Mesenchymal stem cell (in vitro differentiated cells and primary cell): ENCODE measurements at regions not wholly inside any gene's neighbourhood (a gene's known extent, or its start where the extent isn't known, plus 50 kb on each side); places are given as distances from the start of the nearest gene placed in this dataset.
"Not testable (repeated sequence)": the region's sequence is repeated elsewhere in the genome, so short reads cannot be mapped to it uniquely, and the experiment has no call there.

Experiments used
- DNase-seq: peaks from one replicate; pipeline ENCODE4 v3.0.0-alpha.2; 2013
- H2AFZ ChIP-seq: one replicate; pipeline ENCODE4 v1.6.1; 2013; ENCODE audit warnings: low read depth, mild to moderate bottlenecking, control low read depth, inconsistent platforms, low read length, moderate library complexity
- H2AK5ac ChIP-seq: 2 replicates; pipeline ENCODE4 v1.6.1; 2013; ENCODE audit warnings: low read length, moderate library complexity, mild to moderate bottlenecking, inconsistent platforms; ENCODE audit not compliant: severe bottlenecking
- H2BK120ac ChIP-seq: one replicate; pipeline ENCODE4 v1.6.1; 2013; ENCODE audit warnings: low read depth, mild to moderate bottlenecking, inconsistent platforms, low read length, moderate library complexity
- H2BK12ac ChIP-seq, 2 experiments: one replicate each; pipeline ENCODE4 v1.6.1; 2013; ENCODE audit warnings: inconsistent platforms in 2 of 2, low read length in 2 of 2, mild to moderate bottlenecking in 2 of 2, moderate library complexity in 2 of 2, control low read depth in 1 of 2
- H2BK15ac ChIP-seq: one replicate; pipeline ENCODE4 v1.6.1; 2013; ENCODE audit warnings: mild to moderate bottlenecking, low read depth, inconsistent platforms; ENCODE audit not compliant: poor library complexity, severe bottlenecking
- H2BK5ac ChIP-seq: 2 replicates; pipeline ENCODE4 v1.6.1; 2013; ENCODE audit warnings: low read depth, mild to moderate bottlenecking, low read length, control low read depth, inconsistent platforms; ENCODE audit not compliant: poor library complexity, severe bottlenecking
- H3K14ac ChIP-seq, 2 experiments: one replicate each; pipeline ENCODE4 v1.6.1; 2013; ENCODE audit warnings: inconsistent platforms in 2 of 2, low read length in 2 of 2, control low read depth in 1 of 2, mild to moderate bottlenecking in 1 of 2, moderate library complexity in 1 of 2
- H3K18ac ChIP-seq, 2 experiments: one replicate each; pipeline ENCODE4 v1.6.1; 2013; ENCODE audit warnings: inconsistent platforms in 2 of 2, low read length in 2 of 2, control low read depth in 1 of 2, low read depth in 1 of 2, mild to moderate bottlenecking in 1 of 2
- H3K23ac ChIP-seq, 2 experiments: one replicate each; pipeline ENCODE4 v1.6.1; 2013; ENCODE audit warnings: inconsistent platforms in 2 of 2, low read length in 2 of 2, mild to moderate bottlenecking in 2 of 2, moderate library complexity in 2 of 2, control low read depth in 1 of 2
- H3K27ac ChIP-seq: 2 replicates; pipeline ENCODE4 v1.5.1; 2013; ENCODE audit warnings: mild to moderate bottlenecking, moderate library complexity, low read length, control low read depth, inconsistent platforms; ENCODE audit not compliant: poor library complexity, severe bottlenecking
- H3K27me3 ChIP-seq, 2 experiments: 2 replicates each; pipeline versions ENCODE4 v1.6.1 to v1.7.0; 2013; ENCODE audit warnings: low read length in 2 of 2, mild to moderate bottlenecking in 2 of 2, moderate library complexity in 2 of 2, control low read depth in 1 of 2, inconsistent platforms in 1 of 2; ENCODE audit not compliant: control insufficient read depth in 1 of 2, insufficient read depth in 1 of 2
- H3K36me3 ChIP-seq, 2 experiments: 2 replicates each; pipeline versions ENCODE4 v1.6.1 to v1.7.0; 2013; ENCODE audit warnings: low read length in 2 of 2, control low read depth in 1 of 2, inconsistent platforms in 1 of 2, low read depth in 1 of 2, mild to moderate bottlenecking in 1 of 2; ENCODE audit not compliant: insufficient read depth in 2 of 2, control insufficient read depth in 1 of 2
- H3K4ac ChIP-seq, 2 experiments: one replicate each; pipeline ENCODE4 v1.6.1; 2013; ENCODE audit warnings: inconsistent platforms in 2 of 2, low read length in 2 of 2, mild to moderate bottlenecking in 2 of 2, moderate library complexity in 2 of 2, control low read depth in 1 of 2, low read depth in 1 of 2
- H3K4me1 ChIP-seq: 2 replicates; pipeline ENCODE4 v1.6.1; 2013; ENCODE audit warnings: low read depth, low read length, control low read depth; ENCODE audit not compliant: control insufficient read depth, insufficient read depth
- H3K4me2 ChIP-seq: 2 replicates; pipeline ENCODE4 v1.6.1; 2013; ENCODE audit warnings: low read length, mild to moderate bottlenecking, inconsistent platforms; ENCODE audit not compliant: poor library complexity, severe bottlenecking
- H3K4me3 ChIP-seq, 2 experiments: 2 replicates each; pipeline versions ENCODE4 v1.5.1 to v1.7.0; 2013; ENCODE audit warnings: low read length in 2 of 2, mild to moderate bottlenecking in 2 of 2, control low read depth in 1 of 2, low read depth in 1 of 2; ENCODE audit not compliant: insufficient read depth in 1 of 2
- H3K79me1 ChIP-seq: replicated peaks from 2 replicates; pipeline ENCODE4 v1.6.1; 2013; ENCODE audit warnings: mild to moderate bottlenecking, control low read depth, low read length, inconsistent platforms; ENCODE audit not compliant: poor library complexity, severe bottlenecking
- H3K9ac ChIP-seq: 2 replicates; pipeline ENCODE4 v1.7.0; 2013; ENCODE audit warnings: mild to moderate bottlenecking, low read length, moderate library complexity
- H3K9me3 ChIP-seq: 2 replicates; pipeline ENCODE4 v1.7.0; 2013; ENCODE audit warnings: mild to moderate bottlenecking, low read length; ENCODE audit not compliant: control insufficient read depth
- H4K8ac ChIP-seq: one replicate; pipeline ENCODE4 v1.6.1; 2013; ENCODE audit warnings: inconsistent platforms, mild to moderate bottlenecking, low read length, moderate library complexity
- H4K91ac ChIP-seq: one replicate; pipeline ENCODE4 v1.6.1; 2013; ENCODE audit warnings: mild to moderate bottlenecking, low read length, inconsistent platforms
- WGBS: methylation state at CpG from one replicate; pipeline ENCODE4 v1.1.7; 2013; ENCODE audit warnings: mixed read lengths; 5-methylcytosine and 5-hydroxymethylcytosine counted together

DNA sequence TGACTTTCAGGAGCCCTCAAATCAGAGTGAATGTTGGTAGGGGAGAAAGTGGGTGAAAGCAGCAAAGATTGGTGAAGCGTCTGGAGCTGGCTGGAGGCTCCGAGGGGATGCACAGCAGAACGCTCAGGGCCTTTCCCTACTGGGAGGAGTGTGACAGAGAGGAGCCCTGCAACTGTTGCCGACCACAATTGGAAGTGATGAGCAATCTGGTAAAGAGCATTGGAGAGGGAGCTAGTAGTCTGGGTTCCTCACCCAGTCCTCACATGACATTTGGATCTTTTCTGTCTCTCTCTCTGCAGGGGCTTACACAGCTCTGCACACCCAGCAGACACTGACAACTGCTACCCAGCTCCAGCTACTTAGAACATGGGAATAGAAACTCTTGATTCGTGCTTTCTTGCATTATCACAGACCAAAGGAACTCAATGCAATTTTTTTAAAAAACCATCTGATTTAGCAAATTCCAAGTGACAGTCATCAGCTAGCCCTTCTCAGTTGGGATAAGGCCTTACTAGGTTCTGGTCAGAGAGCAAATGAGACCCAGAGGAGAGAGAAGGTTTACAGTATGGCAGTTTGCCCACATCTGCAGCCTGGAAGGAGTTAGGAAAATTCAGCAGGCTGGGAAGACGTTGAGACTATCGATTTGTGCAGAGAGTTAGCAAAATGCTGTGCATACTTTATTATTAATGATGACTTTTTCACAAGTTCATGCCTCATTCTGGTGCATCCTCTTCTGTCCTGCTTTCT, 278.0 kb upstream of the PLET1 start:
- Histone ChIP-seq H2AK5ac (no peak overlapping the region), H4K8ac (no peak overlapping the region), H3K14ac (no peak overlapping the region), H2BK120ac (no peak overlapping the region), H3K4me1 (no peaks in the 10 kb centered on the region), H3K4me3 (no peak overlapping the region), H2BK12ac (no peak overlapping the region), H3K27me3 (peaks cover 0 to 34% of the 10 kb centered on the region in 2 experiments), H3K4ac (no peak overlapping the region), H3K23ac (no peak overlapping the region), H3K4me2 (no peak overlapping the region), H3K9ac (no peak overlapping the region), H3K18ac (no peak overlapping the region), H2AFZ (no peak overlapping the region), H4K91ac (no peak overlapping the region), H3K27ac (no peak overlapping the region), H2BK5ac (no peak overlapping the region), H3K36me3 (no peaks in the 10 kb centered on the region), H3K9me3 (no peaks in the 10 kb centered on the region), H2BK15ac (no peak overlapping the region), H3K79me1 (no peaks in the 10 kb centered on the region)
- no peak for DNase-seq
- 95% methylated on average over 5 of the region's 7 CpGs for WGBS

DNA sequence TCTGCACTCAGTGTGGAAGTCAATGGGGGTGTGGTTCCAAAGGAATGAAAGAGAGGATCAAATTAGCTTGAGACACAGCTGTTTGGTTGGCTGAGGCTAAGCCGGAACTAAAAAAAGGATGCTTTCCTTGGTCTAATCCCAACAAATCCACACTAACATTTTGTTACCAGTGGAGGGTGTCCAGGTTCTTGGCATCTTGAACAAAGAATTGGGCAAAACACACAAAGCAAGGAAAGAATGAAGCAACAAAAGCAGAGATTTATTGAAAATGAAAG, 278.6 kb upstream of the PLET1 start:
- DNase-seq, H3K18ac ChIP-seq, H2BK12ac ChIP-seq, H2AK5ac ChIP-seq, H3K9me3 ChIP-seq, H3K4me1 ChIP-seq, H3K23ac ChIP-seq, H3K9ac ChIP-seq, H3K4me3 ChIP-seq, H2BK5ac ChIP-seq, H3K79me1 ChIP-seq, H2BK120ac ChIP-seq, H3K14ac ChIP-seq, H3K4ac ChIP-seq, H3K4me2 ChIP-seq, H4K8ac ChIP-seq, H3K36me3 ChIP-seq, H4K91ac ChIP-seq, H2AFZ ChIP-seq, H2BK15ac ChIP-seq, H3K27ac ChIP-seq: not testable (repeated sequence)
- H3K27me3 ChIP-seq, result peaks cover 0 to 34% of the 10 kb centered on the region in 2 experiments
- 100% methylated on average over 1 of the region's 1 CpG for WGBS

GRCh38 chr11:112539741-112540140, 279.1 kb upstream of the PLET1 start:
- Histone ChIP-seq H3K27me3 (peaks cover 0 to 29% of the 10 kb centered on the region in 2 experiments), H4K91ac (no peak overlapping the region), H3K79me1 (no peaks in the 10 kb centered on the region), H3K9me3 (no peaks in the 10 kb centered on the region), H3K36me3 (no peaks in the 10 kb centered on the region), H3K4me3 (no peak overlapping the region), H2BK5ac (no peak overlapping the region), H2AFZ (no peak overlapping the region), H4K8ac (no peak overlapping the region), H3K27ac (no peak overlapping the region), H3K4me1 (no peaks in the 10 kb centered on the region), H3K4me2 (no peak overlapping the region), H3K23ac (no peak overlapping the region), H3K14ac (no peak overlapping the region), H2BK120ac (no peak overlapping the region), H3K4ac (no peak overlapping the region), H3K18ac (no peak overlapping the region), H2BK15ac (no peak overlapping the region), H3K9ac (no peak overlapping the region), H2BK12ac (no peak overlapping the region), H2AK5ac (no peak overlapping the region)
- DNase-seq, result no peak
- WGBS, result 91% methylated on average over 3 of the region's 6 CpGs

DNA sequence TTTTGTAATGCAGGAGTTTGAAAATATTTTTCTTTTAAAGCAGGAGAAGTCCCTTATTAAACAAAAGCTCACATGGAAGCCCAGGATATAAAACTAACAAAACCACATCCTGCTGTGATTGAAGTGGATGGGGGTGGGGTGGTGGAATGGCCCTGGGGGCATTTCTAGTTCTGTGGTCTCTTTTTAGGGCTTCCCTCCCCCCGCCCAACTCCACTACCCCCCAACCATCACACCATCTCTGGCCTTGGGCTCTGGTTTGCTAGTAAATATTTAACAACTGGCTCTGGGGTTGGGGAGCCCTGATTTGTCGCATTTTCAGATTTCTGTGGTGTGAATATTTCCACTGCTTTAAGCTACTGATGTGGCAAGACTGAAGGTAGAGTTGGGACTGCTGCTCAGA, 279.6 kb upstream of the PLET1 start:
- Histone ChIP-seq H3K9me3 (no peaks in the 10 kb centered on the region), H3K14ac (no peak overlapping the region), H2BK5ac (no peak overlapping the region), H4K8ac (no peak overlapping the region), H2BK12ac (no peak overlapping the region), H3K4me2 (no peak overlapping the region), H4K91ac (no peak overlapping the region), H2BK120ac (no peak overlapping the region), H3K18ac (no peak overlapping the region), H3K79me1 (no peaks in the 10 kb centered on the region), H3K23ac (no peak overlapping the region), H3K9ac (no peak overlapping the region), H3K4ac (no peak overlapping the region), H3K27me3 (peaks cover 0 to 24% of the 10 kb centered on the region in 2 experiments), H2AK5ac (no peak overlapping the region), H3K4me3 (no peak overlapping the region), H3K27ac (no peak overlapping the region), H2BK15ac (no peak overlapping the region), H3K4me1 (no peaks in the 10 kb centered on the region), H2AFZ (no peak overlapping the region), H3K36me3 (no peaks in the 10 kb centered on the region)
- WGBS, result 100% methylated on average over 1 of the region's 2 CpGs
- no peak for DNase-seq
